AG08396 (cell line): ENCODE measurements at regions not wholly inside any gene's neighbourhood (a gene's known extent, or its start where the extent isn't known, plus 50 kb on each side); places are given as distances from the start of the nearest gene placed in this dataset.

Source experiments
- DNase-seq: peaks from one replicate; pipeline ENCODE4 v3.0.0; 2012; ENCODE audit warnings: low spot score, mixed read lengths

DNA sequence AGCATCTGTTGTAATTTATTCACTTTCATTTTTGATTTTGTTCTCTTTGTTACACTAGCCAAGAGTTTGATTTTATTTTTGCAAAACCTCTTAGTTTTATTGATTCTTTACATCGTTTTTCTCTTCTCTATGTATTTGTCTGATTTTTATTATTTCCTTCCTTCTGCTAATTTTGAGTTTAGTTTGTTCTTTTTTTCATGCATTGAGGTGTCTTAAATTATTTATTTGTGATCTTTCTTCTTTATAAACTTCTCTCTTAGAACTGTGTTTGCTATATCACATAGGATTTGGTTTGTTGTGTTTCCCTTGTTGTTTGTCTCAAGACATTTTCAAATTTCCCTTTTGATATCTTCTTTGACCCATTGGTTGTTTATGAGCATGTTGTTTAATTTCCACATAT, 51.7 kb upstream of the NFKBIA start:
- DNase-seq: no peak

DNA sequence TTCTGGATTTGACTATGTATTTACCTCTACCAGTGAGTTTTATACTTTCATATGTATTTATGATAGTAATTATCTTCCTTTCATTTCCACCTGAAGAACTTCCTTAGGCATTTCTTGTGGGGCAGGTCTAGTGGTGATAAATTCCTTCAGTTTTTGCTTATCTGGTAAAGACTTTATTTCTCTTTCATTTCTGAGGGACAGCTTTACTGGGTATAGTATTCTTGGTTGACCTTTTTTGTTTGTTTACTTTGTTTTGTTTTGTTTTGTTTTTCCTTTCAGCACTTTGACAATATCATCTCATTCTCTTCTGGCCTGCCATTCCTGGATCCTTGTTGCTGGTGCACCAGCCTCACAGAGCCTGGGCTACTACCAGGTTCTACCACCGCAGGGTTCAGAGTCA, 53.9 kb upstream of the NFKBIA start:
- DNase-seq: no peak

DNA sequence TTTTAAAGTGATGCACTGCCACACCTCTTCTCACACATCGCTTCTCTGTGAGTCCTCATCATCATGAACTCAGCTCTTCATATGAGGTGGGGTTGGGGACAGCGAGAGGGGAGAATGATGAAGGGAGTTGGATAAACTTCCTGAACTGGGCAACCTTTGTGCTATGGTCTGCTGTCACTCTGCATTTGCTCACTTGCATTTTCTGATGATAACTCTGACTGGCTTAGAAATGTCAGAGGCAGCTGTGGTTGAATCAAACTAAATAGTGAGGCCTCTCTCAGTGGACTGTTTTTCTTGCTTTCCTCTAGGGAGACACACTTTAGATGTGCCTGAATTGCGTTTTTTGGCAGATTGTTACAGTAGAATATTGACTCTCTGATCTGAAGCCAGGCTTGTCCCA, 55.2 kb upstream of the NFKBIA start:
- no peak for DNase-seq

DNA sequence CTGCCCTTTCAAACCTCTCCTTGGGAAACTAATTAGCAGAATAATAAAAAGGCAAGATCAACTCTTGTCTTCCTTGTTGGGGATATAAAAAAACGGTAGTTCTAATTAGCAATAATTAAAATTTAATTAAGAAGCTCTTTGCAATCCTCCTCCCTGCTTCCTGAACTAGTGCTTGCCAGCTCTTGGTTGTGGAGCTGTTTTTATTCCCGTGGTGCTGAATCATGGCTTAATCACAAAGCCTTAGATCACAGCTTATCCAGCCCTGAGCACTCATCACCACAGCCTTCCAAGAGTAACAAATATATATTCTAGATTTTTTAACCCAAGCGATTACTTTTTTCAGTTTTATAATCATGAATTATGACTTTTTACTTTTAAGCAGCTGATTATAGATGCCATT, 63.2 kb upstream of the INSM2 start:
- DNase-seq: peak; percentile 28

DNA sequence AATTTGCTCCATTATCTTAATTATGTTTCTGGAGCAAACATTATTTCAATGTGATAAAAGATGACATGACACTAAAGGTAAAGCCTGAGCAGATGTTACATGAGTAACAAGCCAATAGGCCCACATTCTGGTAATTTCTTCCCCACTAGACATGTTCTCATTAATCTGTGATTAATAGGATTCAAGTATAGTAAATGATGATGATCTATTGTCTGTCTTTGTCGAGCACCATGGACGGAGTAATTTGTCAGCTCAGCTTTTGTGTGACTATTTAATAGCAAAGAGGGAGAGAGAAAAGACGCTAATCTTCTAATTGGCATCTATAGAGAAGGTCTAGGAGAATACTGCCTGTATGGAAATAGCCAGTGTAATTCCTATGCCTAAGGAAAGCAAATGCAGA, 62.2 kb upstream of the INSM2 start:
- DNase-seq: no peak

DNA sequence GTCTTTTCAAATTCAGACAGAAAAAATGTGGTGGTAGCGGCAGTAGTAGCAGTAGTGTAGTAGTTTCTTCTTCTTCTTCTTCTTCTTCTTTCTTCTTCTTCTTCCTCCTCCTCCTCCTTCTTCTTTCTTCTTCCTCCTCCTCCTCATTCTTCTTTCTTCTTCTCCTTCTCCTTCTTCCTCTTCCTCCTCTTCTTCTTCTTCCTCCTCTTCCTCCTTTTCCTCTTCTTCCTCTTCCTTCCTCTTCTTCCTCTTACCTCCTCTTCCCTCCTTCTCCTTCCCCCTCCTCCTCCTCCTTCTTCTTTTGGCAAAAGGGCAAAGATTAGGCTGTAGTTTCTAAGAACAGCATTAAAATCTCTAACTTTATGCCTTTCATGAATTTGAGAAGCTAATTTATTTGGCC, 59.6 kb upstream of the INSM2 start:
- no peak for DNase-seq

DNA sequence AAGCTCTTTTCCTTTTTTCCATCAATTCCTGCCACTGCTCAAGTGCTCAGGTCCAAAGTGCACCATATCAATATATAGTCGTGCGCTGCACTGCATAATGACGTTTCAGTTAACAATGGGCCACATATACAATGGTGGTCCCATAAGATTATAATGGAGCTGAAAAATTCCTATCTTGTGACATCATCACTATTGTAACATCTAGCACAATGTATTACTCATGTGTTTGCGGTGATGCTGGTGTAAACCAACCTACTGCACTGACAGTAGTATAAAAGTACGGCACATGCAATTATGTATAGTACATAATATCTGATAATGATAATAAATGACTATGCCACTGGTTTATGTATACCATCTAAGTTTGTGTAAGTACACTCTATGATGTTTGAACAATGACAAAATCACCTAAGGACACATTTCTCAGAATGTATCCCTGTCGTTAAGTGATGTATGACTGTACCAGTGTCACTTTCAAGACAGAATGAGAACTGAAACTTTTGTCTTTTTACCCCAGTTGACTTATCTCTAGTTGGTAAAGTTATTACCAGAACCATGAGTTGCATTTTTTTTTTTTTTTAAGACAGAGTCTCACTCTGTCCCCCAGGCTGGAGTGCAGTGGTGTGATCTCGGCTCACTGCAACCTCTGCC, 53.7 kb upstream of the INSM2 start:
- DNase-seq: no peak

DNA sequence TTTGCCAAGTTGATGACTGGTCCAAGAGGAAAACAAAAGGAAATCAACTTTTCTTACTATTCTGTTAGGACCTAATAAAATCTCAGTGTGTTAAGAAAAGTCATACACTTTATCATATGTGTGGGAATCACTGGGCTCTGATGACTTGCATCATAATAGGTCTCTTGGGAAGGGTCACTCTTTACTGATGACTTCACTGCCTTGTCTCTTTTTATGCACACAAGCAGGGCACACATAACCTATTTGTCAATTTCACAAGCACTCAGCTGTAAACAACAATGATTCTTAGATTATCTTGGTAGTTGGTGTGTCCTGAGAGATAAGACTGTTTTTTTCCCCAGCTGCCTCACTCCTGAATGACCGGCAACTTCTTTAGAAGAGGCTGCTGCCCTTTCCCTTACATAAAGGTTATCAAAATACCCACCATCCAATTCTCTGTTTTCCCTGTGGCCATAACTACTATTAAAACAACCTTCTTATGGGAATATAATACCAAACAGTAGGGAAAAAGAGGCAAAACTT, 50.9 kb upstream of the INSM2 start:
- DNase-seq: no peak
